CD4-positive, alpha-beta T cell (primary cell): ENCODE measurements at regions not wholly inside any gene's neighbourhood (a gene's known extent, or its start where the extent isn't known, plus 50 kb on each side); places are given as distances from the start of the nearest gene placed in this dataset.

Source experiments
- ATAC-seq: fragments of 200-7000 bp; cut with Tn5 transposase; one replicate; pipeline ENCODE4 v1.10.0; 2022; ENCODE audit warnings: mild to moderate bottlenecking; ENCODE audit not compliant: poor library complexity
- CTCF ChIA-PET: fragments of 350-600 bp; sonication (Branson Sonifier 250); formaldehyde crosslinking; loops from one replicate; lab custom pipeline; 2021; ENCODE audit warnings: antibody characterized with exemption, inconsistent platforms; lab: Charles Lee
- POLR2A ChIA-PET: fragments of 350-600 bp; sonication (Branson Sonifier 250); formaldehyde crosslinking; loops from one replicate; lab custom pipeline; 2021; ENCODE audit warnings: antibody characterized with exemption, inconsistent platforms; lab: Charles Lee
- DNase-seq, 14 experiments: peaks; one replicate each; pipeline ENCODE4 v3.0.0-alpha.2; 2013 to 2020; ENCODE audit warnings: mixed read lengths in 2 of 14
- H3K27ac ChIP-seq, 2 donors: one replicate each; pipeline versions ENCODE4 v1.5.1 to v1.7.0; 2013; ENCODE audit warnings: low read length in 2 of 2, low read depth in 1 of 2, mild to moderate bottlenecking in 1 of 2
- H3K27me3 ChIP-seq, 2 experiments: 1 replicate in 1 of 2; 2 replicates in 1 of 2; pipeline versions ENCODE4 v1.6.1 to v1.7.0; 2013; ENCODE audit warnings: low read length in 2 of 2, control low read depth in 1 of 2, mild to moderate bottlenecking in 1 of 2, moderate library complexity in 1 of 2; ENCODE audit not compliant: insufficient read depth in 2 of 2, control insufficient read depth in 1 of 2
- H3K36me3 ChIP-seq: one replicate; pipeline ENCODE4 v1.6.1; 2013; ENCODE audit warnings: low read length, control low read depth; ENCODE audit not compliant: insufficient read depth
- H3K4me1 ChIP-seq: one replicate; pipeline ENCODE4 v1.6.1; 2013; ENCODE audit warnings: low read length, control low read depth; ENCODE audit not compliant: insufficient read depth
- H3K4me3 ChIP-seq: one replicate; pipeline ENCODE4 v1.5.1; 2013; ENCODE audit warnings: mild to moderate bottlenecking, low read length, moderate library complexity
- H3K9me3 ChIP-seq, 2 experiments: 1 replicate in 1 of 2; 2 replicates in 1 of 2; pipeline versions ENCODE4 v1.6.1 to v1.7.0; 2013; ENCODE audit warnings: low read length in 2 of 2, mild to moderate bottlenecking in 2 of 2, control low read depth in 1 of 2, moderate library complexity in 1 of 2; ENCODE audit not compliant: control insufficient read depth in 1 of 2, insufficient read depth in 1 of 2
- H3K27ac Mint-ChIP-seq: one replicate; pipeline ENCODE4 v1.8.0; 2020; ENCODE audit warnings: mixed read lengths
- H3K27me3 Mint-ChIP-seq: one replicate; pipeline ENCODE4 v1.8.0; 2021; ENCODE audit warnings: mixed read lengths
- H3K36me3 Mint-ChIP-seq: one replicate; pipeline ENCODE4 v1.8.0; 2021; ENCODE audit warnings: low read depth, mixed read lengths
- H3K4me1 Mint-ChIP-seq: one replicate; pipeline ENCODE4 v1.8.0; 2021; ENCODE audit warnings: low read depth, mixed read lengths
- H3K4me3 Mint-ChIP-seq: one replicate; pipeline ENCODE4 v1.8.0; 2020; ENCODE audit warnings: mild to moderate bottlenecking, mixed read lengths
- H3K9me3 Mint-ChIP-seq: one replicate; pipeline ENCODE4 v1.8.0; 2020; ENCODE audit warnings: mixed read lengths
- intact Hi-C, 2 experiments: fragments of 100-400 bp; cut with DNase I in 1 of 2; cut with micrococcal nuclease in 1 of 2; formaldehyde crosslinking; loops; one replicate each; pipeline versions ENCODE4 v1.15.1 to v1.9.0; 2023 to 2025; cut with DNase I, micrococcal nuclease
- TF ChIP-seq, protein P1 (sequence below): fragments of 200-600 bp; IDR thresholded peaks from one replicate; pipeline ENCODE4 v1.8.0; 2022; ENCODE audit warnings: antibody characterized with exemption, mild to moderate bottlenecking

GRCh38 chr13:69069554-69070133 lies 1038.0 kb upstream of the ATXN8OS start:
- Histone ChIP-seq H3K9me3 (peaks cover 0 to 3% of the 10 kb centered on the region in 2 experiments), H3K4me1 (no peaks in the 10 kb centered on the region), H3K36me3 (no peaks in the 10 kb centered on the region), H3K4me3 (no peak overlapping the region), H3K27ac (no peak overlapping the region), H3K27me3 (no peaks in the 10 kb centered on the region)
- no peak for DNase-seq
- Mint-ChIP-seq H3K4me1 (no peaks in the 10 kb centered on the region), H3K27ac (no peak overlapping the region), H3K9me3 (peaks cover 6% of the 10 kb centered on the region), H3K4me3 (no peak overlapping the region), H3K27me3 (no peaks in the 10 kb centered on the region), H3K36me3 (no peaks in the 10 kb centered on the region)
- no peak for ATAC-seq
- TF ChIP-seq, protein P1, sequence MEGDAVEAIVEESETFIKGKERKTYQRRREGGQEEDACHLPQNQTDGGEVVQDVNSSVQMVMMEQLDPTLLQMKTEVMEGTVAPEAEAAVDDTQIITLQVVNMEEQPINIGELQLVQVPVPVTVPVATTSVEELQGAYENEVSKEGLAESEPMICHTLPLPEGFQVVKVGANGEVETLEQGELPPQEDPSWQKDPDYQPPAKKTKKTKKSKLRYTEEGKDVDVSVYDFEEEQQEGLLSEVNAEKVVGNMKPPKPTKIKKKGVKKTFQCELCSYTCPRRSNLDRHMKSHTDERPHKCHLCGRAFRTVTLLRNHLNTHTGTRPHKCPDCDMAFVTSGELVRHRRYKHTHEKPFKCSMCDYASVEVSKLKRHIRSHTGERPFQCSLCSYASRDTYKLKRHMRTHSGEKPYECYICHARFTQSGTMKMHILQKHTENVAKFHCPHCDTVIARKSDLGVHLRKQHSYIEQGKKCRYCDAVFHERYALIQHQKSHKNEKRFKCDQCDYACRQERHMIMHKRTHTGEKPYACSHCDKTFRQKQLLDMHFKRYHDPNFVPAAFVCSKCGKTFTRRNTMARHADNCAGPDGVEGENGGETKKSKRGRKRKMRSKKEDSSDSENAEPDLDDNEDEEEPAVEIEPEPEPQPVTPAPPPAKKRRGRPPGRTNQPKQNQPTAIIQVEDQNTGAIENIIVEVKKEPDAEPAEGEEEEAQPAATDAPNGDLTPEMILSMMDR = no peak
- CTCF ChIA-PET = no interaction called here
- intact Hi-C loops = no loop called here
- POLR2A ChIA-PET = no interaction called here

- peaks cover 9% of the 10 kb centered on the region for H3K9me3 Mint-ChIP-seq
- ChIA-PET CTCF (no interaction called here), POLR2A (no interaction called here)
- intact Hi-C loops = no loop called here
- H3K4me1 Mint-ChIP-seq = no peaks in the 10 kb centered on the region
- Histone ChIP-seq H3K27me3 (no peaks in the 10 kb centered on the region), H3K9me3 (no peaks in the 10 kb centered on the region), H3K4me3 (no peak overlapping the region), H3K27ac (no peak overlapping the region), H3K36me3 (no peaks in the 10 kb centered on the region), H3K4me1 (no peaks in the 10 kb centered on the region)
- DNase-seq (no peak), ATAC-seq (no peak)
- no peaks in the 10 kb centered on the region for H3K36me3 Mint-ChIP-seq
- no peak overlapping the region for H3K4me3 Mint-ChIP-seq
- no peak overlapping the region for H3K27ac Mint-ChIP-seq
- TF ChIP-seq, protein P1 = no peak
- no peaks in the 10 kb centered on the region for H3K27me3 Mint-ChIP-seq
Observed at GRCh38 chr13:69050696-69051095, 1056.9 kb upstream of the ATXN8OS start.

DNA sequence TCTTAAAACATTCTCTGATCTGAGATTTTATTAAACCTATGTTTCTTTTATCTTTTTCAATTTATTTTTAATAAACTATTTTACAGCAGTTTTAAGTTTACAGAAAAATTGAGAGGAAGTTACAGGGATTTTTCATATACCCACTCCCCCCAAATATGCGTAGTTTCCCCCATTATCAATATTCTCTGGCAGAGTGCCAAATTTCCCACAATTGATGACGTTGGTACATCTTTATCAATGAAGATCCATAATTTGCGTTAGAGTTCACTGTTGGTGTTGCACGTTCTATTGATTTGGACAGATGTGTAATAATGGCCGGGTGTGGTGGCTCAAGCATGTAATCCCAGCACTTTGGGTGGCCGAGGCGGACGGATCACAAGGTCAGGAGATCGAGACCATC lies 1063.0 kb upstream of the ATXN8OS start:
- TF ChIP-seq, protein P1 = no peak
- H3K27me3 Mint-ChIP-seq = no peaks in the 10 kb centered on the region
- H3K36me3 ChIP-seq = no peaks in the 10 kb centered on the region
- H3K4me3 ChIP-seq = no peak overlapping the region
- no peaks in the 10 kb centered on the region for H3K4me1 Mint-ChIP-seq
- POLR2A ChIA-PET = no interaction called here
- no peak overlapping the region for H3K27ac ChIP-seq
- no peaks in the 10 kb centered on the region for H3K36me3 Mint-ChIP-seq
- H3K4me1 ChIP-seq = no peaks in the 10 kb centered on the region
- H3K27me3 ChIP-seq = no peaks in the 10 kb centered on the region
- no peak for ATAC-seq
- CTCF ChIA-PET = no interaction called here
- no peak overlapping the region for H3K27ac Mint-ChIP-seq
- H3K4me3 Mint-ChIP-seq = no peak overlapping the region
- DNase-seq = no peak
- H3K9me3 Mint-ChIP-seq = peaks cover 13% of the 10 kb centered on the region
- peaks cover 0 to 5% of the 10 kb centered on the region in 2 experiments for H3K9me3 ChIP-seq
- intact Hi-C loops = no loop called here
